Endothelial cell (in vitro differentiated cells): ENCODE measurements at regions not wholly inside any gene's neighbourhood (a gene's known extent, or its start where the extent isn't known, plus 50 kb on each side); places are given as distances from the start of the nearest gene placed in this dataset.

Experiments used
- DNase-seq: peaks from one replicate; pipeline ENCODE4 v3.0.0; 2021; ENCODE audit warnings: low spot score
- H3K27ac Mint-ChIP-seq: one replicate; pipeline ENCODE4 v1.8.0; 2021; ENCODE audit warnings: mixed read lengths, inconsistent platforms; ENCODE audit not compliant: unreplicated experiment
- H3K27me3 Mint-ChIP-seq: one replicate; pipeline ENCODE4 v1.8.0; 2021; ENCODE audit warnings: mild to moderate bottlenecking, moderate library complexity, mixed read lengths, inconsistent platforms; ENCODE audit not compliant: unreplicated experiment
- H3K36me3 Mint-ChIP-seq: one replicate; pipeline ENCODE4 v1.8.0; 2021; ENCODE audit warnings: mild to moderate bottlenecking, low read depth, mixed read lengths, inconsistent platforms; ENCODE audit not compliant: unreplicated experiment
- H3K4me1 Mint-ChIP-seq: one replicate; pipeline ENCODE4 v1.8.0; 2021; ENCODE audit warnings: mild to moderate bottlenecking, mixed read lengths, inconsistent platforms; ENCODE audit not compliant: unreplicated experiment
- H3K4me3 Mint-ChIP-seq: one replicate; pipeline ENCODE4 v1.8.0; 2021; ENCODE audit warnings: mild to moderate bottlenecking, mixed read lengths, inconsistent platforms; ENCODE audit not compliant: unreplicated experiment
- H3K9me3 Mint-ChIP-seq: one replicate; pipeline ENCODE4 v1.8.0; 2021; ENCODE audit warnings: mixed read lengths, inconsistent platforms; ENCODE audit not compliant: unreplicated experiment
- TF ChIP-seq, protein P1 (sequence below): fragments of 200-600 bp; sonication (generic); IDR thresholded peaks from one replicate; pipeline ENCODE4 v1.5.0; 2021; ENCODE audit warnings: antibody characterized with exemption; ENCODE audit not compliant: unreplicated experiment

DNA sequence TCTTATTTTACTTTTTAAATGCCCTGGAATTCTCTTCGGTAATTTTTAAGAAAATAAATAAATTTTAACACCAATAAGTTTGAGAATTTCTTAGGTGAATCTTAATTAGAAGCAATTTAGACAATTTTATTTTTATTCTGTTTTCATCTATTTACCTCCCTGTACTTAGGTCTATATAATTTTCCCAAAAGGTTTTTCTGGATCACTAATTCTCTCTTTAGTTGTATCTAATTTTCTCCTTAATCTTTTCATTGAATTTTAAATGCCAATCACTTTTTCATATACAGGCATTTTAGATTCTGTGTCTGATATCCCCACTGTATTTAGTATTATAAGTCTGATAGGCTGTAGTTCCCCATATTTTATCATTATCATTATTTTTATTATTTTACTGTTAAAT is 845.3 kb downstream of the TRIML1 start:
- Mint-ChIP-seq H3K27me3 (no peaks in the 10 kb centered on the region), H3K27ac (no peak overlapping the region), H3K4me3 (no peak overlapping the region), H3K36me3 (no peaks in the 10 kb centered on the region), H3K9me3 (no peaks in the 10 kb centered on the region), H3K4me1 (no peaks in the 10 kb centered on the region)
- DNase-seq = no peak
- TF ChIP-seq, protein P1, sequence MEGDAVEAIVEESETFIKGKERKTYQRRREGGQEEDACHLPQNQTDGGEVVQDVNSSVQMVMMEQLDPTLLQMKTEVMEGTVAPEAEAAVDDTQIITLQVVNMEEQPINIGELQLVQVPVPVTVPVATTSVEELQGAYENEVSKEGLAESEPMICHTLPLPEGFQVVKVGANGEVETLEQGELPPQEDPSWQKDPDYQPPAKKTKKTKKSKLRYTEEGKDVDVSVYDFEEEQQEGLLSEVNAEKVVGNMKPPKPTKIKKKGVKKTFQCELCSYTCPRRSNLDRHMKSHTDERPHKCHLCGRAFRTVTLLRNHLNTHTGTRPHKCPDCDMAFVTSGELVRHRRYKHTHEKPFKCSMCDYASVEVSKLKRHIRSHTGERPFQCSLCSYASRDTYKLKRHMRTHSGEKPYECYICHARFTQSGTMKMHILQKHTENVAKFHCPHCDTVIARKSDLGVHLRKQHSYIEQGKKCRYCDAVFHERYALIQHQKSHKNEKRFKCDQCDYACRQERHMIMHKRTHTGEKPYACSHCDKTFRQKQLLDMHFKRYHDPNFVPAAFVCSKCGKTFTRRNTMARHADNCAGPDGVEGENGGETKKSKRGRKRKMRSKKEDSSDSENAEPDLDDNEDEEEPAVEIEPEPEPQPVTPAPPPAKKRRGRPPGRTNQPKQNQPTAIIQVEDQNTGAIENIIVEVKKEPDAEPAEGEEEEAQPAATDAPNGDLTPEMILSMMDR = no peak

- Mint-ChIP-seq H3K4me3 (no peak overlapping the region), H3K27ac (no peak overlapping the region), H3K4me1 (no peaks in the 10 kb centered on the region), H3K9me3 (no peaks in the 10 kb centered on the region), H3K27me3 (no peaks in the 10 kb centered on the region), H3K36me3 (no peaks in the 10 kb centered on the region)
- TF ChIP-seq, protein P1 = no peak
- DNase-seq = no peak
Measured at GRCh38 chr4:188986271-188986689, 847.0 kb downstream of the TRIML1 start.

DNA sequence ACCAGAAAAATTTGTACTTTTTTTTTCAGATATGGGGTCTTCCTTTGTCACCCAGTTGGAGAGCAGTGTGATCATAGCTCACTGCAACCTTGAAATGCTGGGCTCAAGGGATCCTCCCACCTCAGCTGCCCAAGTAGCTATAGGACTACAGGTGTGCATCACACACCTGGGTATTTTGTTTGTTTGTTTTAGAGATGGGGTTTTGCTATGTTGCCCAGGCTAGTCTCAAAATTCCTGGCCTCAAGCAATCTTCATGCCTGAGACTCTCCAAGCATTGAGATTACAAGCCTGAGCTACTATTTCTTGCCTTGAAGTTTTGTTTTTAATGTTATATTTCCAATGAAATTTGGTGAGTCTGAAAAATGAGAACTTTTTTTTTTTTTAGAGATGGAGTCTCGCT is 847.8 kb downstream of the TRIML1 start:
- Mint-ChIP-seq H3K4me3 (no peak overlapping the region), H3K27ac (no peak overlapping the region), H3K36me3 (no peaks in the 10 kb centered on the region), H3K27me3 (no peaks in the 10 kb centered on the region), H3K9me3 (no peaks in the 10 kb centered on the region), H3K4me1 (no peaks in the 10 kb centered on the region)
- no peak for DNase-seq
- TF ChIP-seq, protein P1 = no peak

DNA sequence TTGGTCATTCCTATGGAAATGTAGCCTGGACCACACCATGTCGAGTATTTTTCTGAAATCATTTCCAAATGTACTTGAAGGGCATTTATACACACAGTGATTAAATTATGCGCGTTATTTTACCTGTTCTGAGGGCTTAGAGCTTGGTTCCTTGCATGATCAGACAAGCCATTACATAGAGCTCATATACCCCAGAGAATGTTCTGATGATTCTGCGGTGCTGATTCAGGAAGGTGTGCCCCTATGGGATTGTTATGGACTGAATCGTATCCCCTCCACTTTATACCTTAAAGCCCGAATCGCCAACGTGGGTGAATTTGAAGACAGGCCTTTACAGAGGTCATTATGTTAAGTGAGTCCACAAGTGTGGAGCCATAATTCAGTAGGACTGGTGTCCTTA is 848.9 kb downstream of the TRIML1 start:
- no peak overlapping the region for H3K27ac Mint-ChIP-seq
- no peak overlapping the region for H3K4me3 Mint-ChIP-seq
- no peaks in the 10 kb centered on the region for H3K9me3 Mint-ChIP-seq
- no peaks in the 10 kb centered on the region for H3K4me1 Mint-ChIP-seq
- TF ChIP-seq, protein P1 = no peak
- no peak for DNase-seq
- H3K27me3 Mint-ChIP-seq = no peaks in the 10 kb centered on the region
- H3K36me3 Mint-ChIP-seq = no peaks in the 10 kb centered on the region

DNA sequence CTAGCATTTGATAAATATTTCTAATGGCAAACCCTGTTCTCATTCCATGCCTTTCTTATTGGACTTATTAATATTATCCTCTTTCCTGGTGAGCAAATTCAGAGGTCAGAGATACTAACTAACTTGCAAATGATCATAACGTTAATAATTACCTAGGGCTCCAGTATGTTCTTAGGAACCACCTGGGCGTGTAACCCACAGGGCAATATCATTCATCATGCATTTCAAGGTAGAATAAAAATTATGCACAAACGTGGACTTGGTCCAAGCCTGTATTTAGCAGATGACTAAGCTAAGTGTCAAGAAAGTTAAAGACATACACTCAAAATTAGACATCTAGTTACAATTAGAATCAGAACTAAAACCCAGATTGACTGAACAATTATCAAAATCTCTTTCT is 850.1 kb downstream of the TRIML1 start:
- Mint-ChIP-seq H3K36me3 (no peaks in the 10 kb centered on the region), H3K27ac (no peak overlapping the region), H3K4me3 (no peak overlapping the region), H3K9me3 (no peaks in the 10 kb centered on the region), H3K4me1 (peaks cover under 1% of the 10 kb centered on the region), H3K27me3 (no peaks in the 10 kb centered on the region)
- TF ChIP-seq, protein P1 = no peak
- no peak for DNase-seq
